ENCODE measurements at regions not wholly inside any gene's neighbourhood (a gene's known extent, or its start where the extent isn't known, plus 50 kb on each side); places are given as distances from the start of the nearest gene placed in this dataset.

DNA sequence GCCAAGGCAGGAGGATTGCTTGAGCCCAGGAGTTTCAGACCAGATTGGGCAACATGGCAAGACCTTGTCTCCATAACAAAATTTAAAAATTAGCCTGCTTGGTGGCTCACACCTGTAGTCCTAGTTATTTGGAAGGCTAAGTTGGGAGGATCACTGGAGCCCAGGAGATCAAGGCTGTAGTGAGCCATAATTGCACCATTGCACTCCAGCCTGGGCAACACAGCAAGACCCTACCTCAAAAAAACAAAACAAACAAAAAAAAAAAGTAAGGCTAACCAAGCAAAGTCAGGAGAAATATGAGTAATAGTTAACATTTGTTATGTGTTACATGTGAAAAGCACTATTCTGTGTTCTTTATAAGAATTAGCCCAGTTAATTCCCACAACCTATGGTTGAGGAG lies 74.7 kb downstream of the FOXB2 start:
- Histone ChIP-seq H3K4me3 (replicated peaks in 1 of 3; ENCODE audit: insufficient read depth in 1 of 3, low read depth in 2 of 3, low read length in 3 of 3) (no peak overlapping the region), H3K4me1 (ENCODE audit: insufficient read depth, low read length) (no peaks in the 10 kb centered on the region), H3K27ac (ENCODE audit: extremely low read length, insufficient read depth, low read length) (no peak overlapping the region), H4K20me1 (ENCODE audit: insufficient read depth, low read length) (no peaks in the 10 kb centered on the region), H3K36me3 (replicated peaks in 1 of 2; ENCODE audit: control insufficient read depth in 1 of 2, insufficient read depth in 2 of 2, low read length in 2 of 2) (no peaks in the 10 kb centered on the region), H3K9me3 (ENCODE audit: low read length) (no peaks in the 10 kb centered on the region), H2AFZ (ENCODE audit: low read length) (no peak overlapping the region), H3K4me2 (ENCODE audit: low read depth, low read length) (no peak overlapping the region), H3K79me2 (ENCODE audit: insufficient read depth, low read length) (no peaks in the 10 kb centered on the region), H3K9ac (ENCODE audit: insufficient read depth, low read depth, low read length) (no peak overlapping the region), H3K27me3 (ENCODE audit: control insufficient read depth in 1 of 2, insufficient read depth in 2 of 2, low read length in 2 of 2) (peaks cover 0 to 12% of the 10 kb centered on the region in 2 experiments; a peak in 2 of 5 replicates)
- ChIA-PET CTCF (ENCODE audit: low intra/inter-chr PET ratio, low total read pairs) (no interaction called here), POLR2A (no interaction called here)
- DNase-seq (ENCODE audit: low spot score) (no peak), ATAC-seq (no peak), FAIRE-seq (no peak)
- 0 out of 2 replicates have a peak, but pooled peaks have one; percentile 37 for TF ChIP-seq ZNF121 (CRISPR knock-in tag; IDR thresholded peaks at IDR 0.05)
- TF ChIP-seq TBP (CRISPR knock-in tag; IDR thresholded peaks at IDR 0.05) = no peak
- in situ Hi-C loops (cut with HindIII; ENCODE audit: extremely low pct_ligation_motif_present, low pct_unique_long_range_greater_than_20kb) (no loop called here), intact Hi-C loops (cut with micrococcal nuclease; ENCODE audit: unreplicated experiment) (no loop called here)
- no TSS peak for BruUV-seq (replicated peaks)

DNA sequence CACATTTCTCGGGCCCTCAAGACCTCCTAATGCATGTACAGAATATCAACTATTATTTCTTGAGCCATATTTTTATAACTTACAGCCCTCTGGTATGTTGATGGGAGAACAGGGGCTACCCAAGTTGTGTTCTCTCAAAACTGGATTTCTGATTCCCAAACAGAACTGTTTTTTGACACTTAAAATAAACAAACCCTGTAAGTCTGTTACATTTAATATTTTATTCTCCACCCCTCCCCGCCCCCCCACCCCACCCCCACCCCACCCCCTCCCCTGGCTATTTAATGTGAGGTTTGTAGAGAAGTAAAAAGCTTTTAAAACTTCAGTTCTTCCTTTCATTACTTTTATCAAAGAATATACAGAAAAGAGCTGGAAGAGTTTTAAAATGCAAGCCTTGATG lies 77.9 kb downstream of the FOXB2 start:
- Histone ChIP-seq H4K20me1 (ENCODE audit: insufficient read depth, low read length) (no peaks in the 10 kb centered on the region), H3K9me3 (ENCODE audit: low read length) (no peaks in the 10 kb centered on the region), H3K4me1 (ENCODE audit: insufficient read depth, low read length) (no peaks in the 10 kb centered on the region), H2AFZ (ENCODE audit: low read length) (no peak overlapping the region), H3K79me2 (ENCODE audit: insufficient read depth, low read length) (no peaks in the 10 kb centered on the region), H3K4me3 (replicated peaks in 1 of 3; ENCODE audit: insufficient read depth in 1 of 3, low read depth in 2 of 3, low read length in 3 of 3) (no peak overlapping the region), H3K4me2 (ENCODE audit: low read depth, low read length) (no peak overlapping the region), H3K36me3 (replicated peaks in 1 of 2; ENCODE audit: control insufficient read depth in 1 of 2, insufficient read depth in 2 of 2, low read length in 2 of 2) (no peaks in the 10 kb centered on the region), H3K9ac (ENCODE audit: insufficient read depth, low read depth, low read length) (no peak overlapping the region), H3K27ac (ENCODE audit: extremely low read length, insufficient read depth, low read length) (no peak overlapping the region), H3K27me3 (ENCODE audit: control insufficient read depth in 1 of 2, insufficient read depth in 2 of 2, low read length in 2 of 2) (peaks cover 0 to 12% of the 10 kb centered on the region in 2 experiments; a peak in 2 of 5 replicates)
- FAIRE-seq = no peak
- intact Hi-C loops (cut with micrococcal nuclease; ENCODE audit: unreplicated experiment) = no loop called here
- ATAC-seq = no peak
- no TSS peak for BruUV-seq (replicated peaks)
- WGBS (ENCODE audit: low lambda C conversion rate) = 0% methylated on average over 2 of the region's 2 CpGs
- DNase-seq (ENCODE audit: low spot score) = no peak
- TF ChIP-seq HNRNPK (IDR thresholded peaks at IDR 0.05; ENCODE audit: low read depth, low read length, poor library complexity, severe bottlenecking) (peak; percentile 91), PRDM15 (CRISPR knock-in tag; IDR thresholded peaks at IDR 0.05) (no peak)
- ChIA-PET POLR2A (no interaction called here), CTCF (ENCODE audit: low intra/inter-chr PET ratio, low total read pairs) (no interaction called here)
- in situ Hi-C loops (cut with HindIII; ENCODE audit: extremely low pct_ligation_motif_present, low pct_unique_long_range_greater_than_20kb) = no loop called here
